PC-9 (cell line): ENCODE measurements at regions not wholly inside any gene's neighbourhood (a gene's known extent, or its start where the extent isn't known, plus 50 kb on each side); places are given as distances from the start of the nearest gene placed in this dataset.

Experiments used
- BruUV-seq: library from RNA; stranded (reverse); fragments of 400-500 nt; replicated peaks from 2 replicates; lab custom pipeline; 2021; lab: Mats Ljungman, UMichigan
- CTCF ChIA-PET: fragments of 300-600 bp; sonication (Branson Sonifier 250); formaldehyde crosslinking; loops from one replicate; lab custom pipeline; 2022; ENCODE audit warnings: antibody characterized with exemption; lab: Charles Lee
- POLR2A ChIA-PET: fragments of 300-600 bp; sonication (Branson Sonifier 250); formaldehyde crosslinking; loops from one replicate; lab custom pipeline; 2022; ENCODE audit warnings: antibody characterized with exemption; ENCODE audit not compliant: unreplicated experiment; lab: Charles Lee
- DNase-seq, 2 experiments: peaks; one replicate each; pipeline versions ENCODE4 v3.0.0 to v3.0.0-alpha.2; 2015 to 2022; ENCODE audit warnings: mixed read lengths in 1 of 2
- H2AFZ ChIP-seq: fragments of 200-600 bp; sonication (generic); 2 replicates; pipeline ENCODE4 v1.8.1; 2017; ENCODE audit warnings: antibody characterized with exemption
- H3F3A ChIP-seq: fragments of 200-600 bp; sonication (generic); 2 replicates; pipeline ENCODE4 v1.8.1; 2017; ENCODE audit warnings: antibody characterized with exemption, mild to moderate bottlenecking, low read depth; ENCODE audit not compliant: insufficient read depth
- H3K27ac ChIP-seq: fragments of 200-600 bp; sonication (generic); 2 replicates; pipeline ENCODE4 v1.6.1; 2016; ENCODE audit warnings: mixed run types
- H3K27me3 ChIP-seq: fragments of 200-600 bp; sonication (generic); 2 replicates; pipeline ENCODE4 v1.6.1; 2016; ENCODE audit warnings: low read depth, mixed run types; ENCODE audit not compliant: insufficient read depth
- H3K36me3 ChIP-seq: fragments of 200-600 bp; sonication (generic); 2 replicates; pipeline ENCODE4 v1.6.1; 2016; ENCODE audit warnings: low read depth, mixed run types
- H3K4me1 ChIP-seq: fragments of 200-600 bp; sonication (generic); replicated peaks from 2 replicates; pipeline ENCODE4 v1.6.1; 2016; ENCODE audit warnings: mixed run types; ENCODE audit not compliant: insufficient read depth
- H3K4me2 ChIP-seq: fragments of 200-600 bp; sonication (generic); 2 replicates; pipeline ENCODE4 v1.6.1; 2017; ENCODE audit warnings: mixed run types
- H3K4me3 ChIP-seq: fragments of 200-600 bp; sonication (generic); 2 replicates; pipeline ENCODE4 v1.6.1; 2016; ENCODE audit warnings: mixed run types
- H3K79me2 ChIP-seq: fragments of 200-600 bp; sonication (generic); 2 replicates; pipeline ENCODE4 v1.6.1; 2017; ENCODE audit warnings: low read depth, mixed run types
- H3K9me2 ChIP-seq: fragments of 200-600 bp; sonication (generic); 2 replicates; pipeline ENCODE4 v1.8.1; 2017; ENCODE audit warnings: mild to moderate bottlenecking; ENCODE audit not compliant: insufficient read depth
- H3K9me3 ChIP-seq: fragments of 200-600 bp; sonication (generic); 2 replicates; pipeline ENCODE4 v1.8.1; 2016; ENCODE audit warnings: low read depth; ENCODE audit not compliant: insufficient read depth
- H4K20me1 ChIP-seq: fragments of 200-600 bp; sonication (generic); 2 replicates; pipeline ENCODE4 v1.8.1; 2017; ENCODE audit not compliant: insufficient read depth
- CTCF ChIP-seq: fragments of 200-600 bp; sonication (generic); conservative IDR thresholded peaks from 2 replicates; pipeline ENCODE4 v1.6.1; 2017; ENCODE audit warnings: mixed run types, antibody characterized with exemption, mild to moderate bottlenecking, moderate library complexity
- EZH2 ChIP-seq: fragments of 200-600 bp; sonication (generic); IDR thresholded peaks from 2 replicates; pipeline ENCODE4 v1.8.0; 2017; ENCODE audit warnings: antibody characterized with exemption, low read depth
- intact Hi-C: fragments of 100-400 bp; cut with micrococcal nuclease; formaldehyde crosslinking; loops from one replicate; pipeline ENCODE4 v1.10.0; 2022; ENCODE audit not compliant: unreplicated experiment

DNA sequence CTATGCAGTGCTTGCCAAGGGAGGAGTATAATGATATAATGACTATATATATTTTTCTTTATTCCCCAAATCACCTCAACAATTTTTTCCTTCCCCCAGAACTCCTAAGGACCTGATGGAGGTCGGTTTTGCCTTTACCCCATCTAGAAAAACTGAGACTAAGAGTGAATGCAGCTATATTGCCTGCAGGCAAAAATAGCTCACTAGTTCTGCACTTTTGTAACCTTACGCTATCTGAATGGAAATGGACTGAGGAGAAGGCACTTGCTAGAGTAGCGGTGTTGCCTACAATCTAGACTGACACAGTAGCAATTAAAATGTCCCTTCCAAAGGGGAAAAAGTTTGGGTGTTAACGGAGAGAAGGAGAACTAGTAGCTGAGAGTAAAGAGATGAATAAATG, 379.5 kb upstream of the SEMA6D start:
- no peak overlapping the region for H3K4me3 ChIP-seq
- no peak overlapping the region for H3K4me2 ChIP-seq
- H3K27ac ChIP-seq = no peak overlapping the region
- no peaks in the 10 kb centered on the region for H3K4me1 ChIP-seq
- no peaks in the 10 kb centered on the region for H4K20me1 ChIP-seq
- no peaks in the 10 kb centered on the region for H3K79me2 ChIP-seq
- intact Hi-C loops = no loop called here
- H3K9me3 ChIP-seq = no peaks in the 10 kb centered on the region
- DNase-seq = no peak
- no peak overlapping the region for H2AFZ ChIP-seq
- no peaks in the 10 kb centered on the region for H3K27me3 ChIP-seq
- ChIA-PET POLR2A (no interaction called here), CTCF (no interaction called here)
- H3K36me3 ChIP-seq = no peaks in the 10 kb centered on the region
- no peak for TF ChIP-seq EZH2
- TF ChIP-seq CTCF = no peak
- no peaks in the 10 kb centered on the region for H3K9me2 ChIP-seq
- H3F3A ChIP-seq = no peaks in the 10 kb centered on the region
- BruUV-seq = no TSS peak

DNA sequence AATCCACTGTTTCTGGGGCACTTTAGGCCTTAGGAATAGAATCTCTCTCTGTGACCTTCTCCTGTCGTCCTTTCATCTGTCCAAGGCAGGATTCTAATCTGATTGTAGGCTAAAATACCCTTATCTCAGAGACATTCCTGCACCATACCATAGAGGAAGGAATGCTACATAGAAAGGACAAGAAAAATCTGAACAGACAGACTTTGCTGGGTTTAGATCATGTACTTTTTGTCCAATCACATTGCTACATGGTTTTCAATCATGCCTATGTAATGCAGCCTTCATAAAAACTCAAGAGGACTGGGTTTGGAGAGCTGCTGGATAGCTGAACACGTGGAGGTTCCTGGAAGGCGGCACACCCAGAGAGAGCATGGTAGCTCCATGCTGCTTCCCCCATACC, 378.5 kb upstream of the SEMA6D start:
- Histone ChIP-seq H3K4me2 (no peak overlapping the region), H3K4me3 (no peak overlapping the region), H3K9me3 (no peaks in the 10 kb centered on the region), H3K9me2 (no peaks in the 10 kb centered on the region), H2AFZ (no peak overlapping the region), H3K36me3 (no peaks in the 10 kb centered on the region), H3K27me3 (no peaks in the 10 kb centered on the region), H3F3A (no peaks in the 10 kb centered on the region), H3K27ac (no peak overlapping the region), H3K4me1 (no peaks in the 10 kb centered on the region), H4K20me1 (no peaks in the 10 kb centered on the region), H3K79me2 (no peaks in the 10 kb centered on the region)
- CTCF ChIA-PET = no interaction called here
- POLR2A ChIA-PET = no interaction called here
- DNase-seq = no peak
- no peak for TF ChIP-seq CTCF
- TF ChIP-seq EZH2 = no peak
- no TSS peak for BruUV-seq
- intact Hi-C loops = no loop called here

DNA sequence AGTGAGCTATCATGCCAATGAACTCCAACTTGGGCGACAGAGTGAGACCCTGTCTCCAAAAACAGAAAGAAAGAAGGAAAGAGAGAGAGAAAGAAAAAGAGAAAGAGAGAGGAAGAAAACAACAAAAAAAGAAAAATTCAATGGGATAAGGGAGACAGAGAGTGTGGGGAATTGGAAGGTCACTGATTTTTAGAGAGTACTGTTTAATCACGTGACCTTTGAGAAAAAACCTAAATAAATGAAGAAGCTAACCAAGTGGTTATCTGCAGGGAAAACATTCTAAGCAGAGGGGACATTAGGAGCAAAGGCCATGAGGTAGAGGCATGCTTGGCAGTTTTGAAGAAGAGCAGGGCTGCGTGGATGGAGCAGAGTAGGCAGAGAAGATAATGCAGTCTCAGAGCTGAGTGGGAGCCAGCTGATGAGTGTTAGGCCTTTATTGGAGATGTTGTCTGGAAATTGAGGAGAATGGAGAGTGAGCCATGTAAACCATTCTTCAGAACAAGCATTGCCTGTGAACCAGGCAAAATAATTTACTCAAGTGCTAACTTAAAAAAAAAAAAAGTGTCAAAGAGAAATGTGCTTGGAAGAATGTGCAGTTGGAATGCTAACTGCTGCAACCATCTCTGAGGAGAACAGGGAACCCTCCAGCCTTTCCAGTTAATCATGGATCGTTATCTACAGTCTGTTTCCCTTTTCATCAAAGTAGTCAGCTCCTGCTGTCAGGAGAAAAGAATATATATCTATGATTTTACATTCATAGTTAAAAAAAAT, 377.3 kb upstream of the SEMA6D start:
- Histone ChIP-seq H3K27me3 (no peaks in the 10 kb centered on the region), H3F3A (no peaks in the 10 kb centered on the region), H3K4me1 (no peaks in the 10 kb centered on the region), H3K4me2 (no peak overlapping the region), H3K4me3 (no peak overlapping the region), H3K9me2 (no peaks in the 10 kb centered on the region), H2AFZ (no peak overlapping the region), H3K27ac (no peak overlapping the region), H3K36me3 (no peaks in the 10 kb centered on the region), H3K9me3 (no peaks in the 10 kb centered on the region), H4K20me1 (no peaks in the 10 kb centered on the region), H3K79me2 (no peaks in the 10 kb centered on the region)
- POLR2A ChIA-PET = no interaction called here
- no peak for DNase-seq
- CTCF ChIA-PET = no interaction called here
- no TSS peak for BruUV-seq
- intact Hi-C loops = no loop called here
- TF ChIP-seq CTCF (no peak), EZH2 (no peak)
